GM18909 (cell line): ENCODE measurements at regions not wholly inside any gene's neighbourhood (a gene's known extent, or its start where the extent isn't known, plus 50 kb on each side); places are given as distances from the start of the nearest gene placed in this dataset.
"Not testable (repeated sequence)": the region's sequence is repeated elsewhere in the genome, so short reads cannot be mapped to it uniquely, and the experiment has no call there.

Source experiments
- ATAC-seq: cut with Tn5 transposase; IDR thresholded peaks from one replicate; pipeline ENCODE4 v1.9.1; 2021; ENCODE audit warnings: mild to moderate bottlenecking; ENCODE audit not compliant: unreplicated experiment, poor library complexity

DNA sequence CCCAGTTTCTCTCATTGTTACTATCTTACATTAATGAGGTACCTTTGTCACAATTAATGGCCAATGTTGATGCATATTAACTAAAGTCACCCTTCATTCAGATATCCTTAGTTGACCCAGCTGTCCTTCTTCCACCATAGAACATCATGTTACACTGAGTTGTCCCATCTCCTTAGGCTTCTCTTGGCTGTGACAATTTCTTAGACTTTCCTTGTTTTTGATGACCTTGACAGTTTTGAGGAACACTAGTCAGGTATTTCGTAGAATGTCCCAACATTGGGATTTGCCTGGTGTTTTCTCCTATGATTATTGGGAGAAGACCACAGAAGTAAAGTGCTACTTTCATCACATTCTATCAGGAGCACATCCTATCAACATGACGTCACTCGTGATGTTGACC lies 261.8 kb downstream of the BCL2L11 start:
- not testable (repeated sequence) for ATAC-seq

DNA sequence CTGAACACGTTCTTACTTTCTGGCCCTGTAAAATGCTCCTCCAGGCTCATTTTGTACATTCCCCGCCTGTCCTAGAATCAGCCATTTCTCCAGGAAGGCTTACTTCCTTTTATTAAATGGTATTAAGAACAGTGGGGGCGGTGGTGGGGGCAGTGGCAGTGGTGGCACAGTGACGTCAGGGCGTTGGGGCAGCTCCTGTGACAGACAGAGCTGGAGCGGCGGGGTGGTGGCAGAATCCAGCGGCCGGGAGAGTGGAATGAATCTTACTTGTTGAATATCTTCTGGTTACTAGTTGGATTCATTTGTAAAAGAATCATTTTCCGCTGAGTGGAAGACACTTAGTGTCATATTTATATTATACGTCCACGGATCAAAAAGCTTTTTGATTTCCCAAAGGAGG lies 262.6 kb downstream of the BCL2L11 start:
- ATAC-seq, result not testable (repeated sequence)

DNA sequence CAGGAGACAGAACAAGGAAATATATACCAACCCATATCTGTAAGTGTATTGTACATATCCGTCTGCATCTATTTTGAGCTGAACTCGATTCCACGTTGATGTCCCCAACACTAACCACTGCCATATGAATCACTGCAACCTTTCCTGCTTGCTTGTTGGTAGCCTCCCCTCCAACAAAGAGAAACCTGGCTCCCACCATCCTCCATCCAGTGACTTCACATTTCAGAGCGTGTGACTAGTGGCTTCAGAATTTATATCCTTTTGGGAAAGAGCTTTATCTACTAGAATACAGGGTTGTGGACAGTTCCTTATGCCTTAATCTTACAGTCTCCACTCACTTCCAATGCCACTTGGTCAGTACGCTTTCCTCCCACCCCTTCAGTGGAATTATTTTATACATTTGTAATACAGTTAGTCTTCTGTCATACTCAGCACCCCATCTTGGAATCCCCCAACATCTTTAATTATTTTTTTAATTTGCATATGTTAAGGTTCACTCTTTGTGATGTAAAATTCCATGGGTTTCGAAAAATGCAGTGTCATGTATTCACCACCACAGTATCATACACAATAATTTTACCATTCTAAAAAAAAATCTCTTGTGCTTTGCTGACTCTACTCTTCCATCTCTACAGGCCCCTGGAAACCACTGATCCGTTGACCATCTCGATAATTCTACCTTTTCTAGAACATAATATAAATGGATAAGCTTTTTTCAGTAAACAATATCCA lies 264.7 kb downstream of the BCL2L11 start:
- not testable (repeated sequence) for ATAC-seq

DNA sequence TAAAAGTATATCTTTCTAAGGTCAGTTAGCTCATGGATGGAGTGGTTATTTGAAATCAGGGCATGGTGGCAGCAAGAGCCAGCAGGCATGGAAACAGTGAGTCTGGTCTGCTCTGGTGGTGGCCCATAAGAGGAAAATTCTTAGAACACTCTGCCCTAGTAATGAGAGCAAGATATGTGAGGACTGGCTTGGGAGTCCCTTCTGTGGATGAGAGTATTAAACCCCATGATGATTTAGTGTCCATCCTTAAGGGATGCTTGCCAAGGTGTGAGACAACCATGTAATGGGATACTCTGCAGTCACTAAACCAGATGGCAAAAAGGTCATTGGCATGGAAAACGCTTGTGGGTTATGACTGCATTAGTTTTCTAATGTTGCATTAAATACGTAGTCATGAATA lies 269.9 kb downstream of the BCL2L11 start:
- not testable (repeated sequence) for ATAC-seq

DNA sequence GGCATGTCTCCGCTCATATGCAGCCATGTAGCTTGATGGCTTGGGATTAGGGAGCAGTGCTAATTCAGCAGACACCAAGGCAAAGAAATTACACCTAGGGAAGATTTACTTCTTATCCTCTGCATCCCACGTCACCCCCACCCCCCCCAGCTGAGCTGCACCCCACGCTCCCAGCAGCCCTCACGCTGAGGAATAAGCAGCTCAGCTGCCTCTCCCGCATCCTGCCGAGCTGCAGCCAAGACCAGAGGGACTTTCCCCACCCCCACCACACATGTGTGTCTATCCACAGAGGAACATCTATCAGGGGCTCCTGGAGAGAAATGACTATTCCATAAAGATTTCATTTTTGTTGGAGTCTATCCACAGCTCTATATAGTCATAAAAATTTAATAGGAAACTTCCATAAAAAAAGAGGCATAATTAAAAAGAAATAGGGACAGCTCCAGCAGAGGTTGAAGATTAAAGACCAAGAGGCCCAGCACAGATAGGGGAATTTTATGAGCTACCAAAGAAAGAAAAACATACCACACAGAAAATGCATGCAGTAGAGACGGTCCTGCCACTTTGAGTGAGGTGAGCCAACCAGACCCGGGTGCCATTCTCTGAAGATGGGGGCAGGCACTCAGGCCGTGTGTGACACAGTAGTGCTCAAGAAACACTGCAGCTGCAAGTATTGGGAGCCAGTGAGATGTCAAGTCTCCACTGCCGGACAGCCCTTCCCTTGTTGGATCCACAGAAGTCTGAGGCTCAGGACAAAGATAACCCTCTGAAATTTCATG lies 274.8 kb downstream of the BCL2L11 start:
- ATAC-seq, result not testable (repeated sequence)

DNA sequence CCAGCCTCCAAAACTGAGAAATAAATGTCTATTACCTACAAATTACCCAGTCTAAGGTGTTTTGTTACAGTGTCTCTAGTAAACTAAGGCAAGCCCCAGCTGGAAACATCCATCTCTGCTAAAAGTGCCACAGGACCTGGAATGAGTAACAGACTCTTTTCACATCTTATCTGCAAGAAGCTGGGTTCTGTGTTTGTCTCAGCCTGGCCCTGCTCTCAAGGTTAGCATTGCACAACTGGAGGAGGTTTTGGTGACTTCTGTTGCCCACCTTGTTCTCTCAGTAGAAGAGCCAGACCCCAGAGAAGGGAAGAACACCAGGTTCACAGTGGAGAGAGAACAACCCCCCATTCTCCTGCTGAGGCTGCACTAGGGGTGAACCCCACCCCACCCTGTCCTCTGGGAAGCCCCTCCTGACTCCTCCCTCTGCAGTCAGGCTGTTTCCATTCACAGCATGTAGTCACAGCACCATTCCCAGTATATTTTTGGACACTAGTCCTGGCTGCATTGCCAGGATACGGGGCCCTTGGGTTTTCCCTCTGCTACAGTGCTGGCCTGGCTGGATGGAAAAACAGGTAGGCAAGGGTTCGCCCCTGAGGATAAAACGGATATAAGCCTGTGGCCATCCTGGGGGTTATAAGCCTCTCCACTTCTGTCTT lies 280.0 kb downstream of the BCL2L11 start:
- ATAC-seq, result not testable (repeated sequence)

DNA sequence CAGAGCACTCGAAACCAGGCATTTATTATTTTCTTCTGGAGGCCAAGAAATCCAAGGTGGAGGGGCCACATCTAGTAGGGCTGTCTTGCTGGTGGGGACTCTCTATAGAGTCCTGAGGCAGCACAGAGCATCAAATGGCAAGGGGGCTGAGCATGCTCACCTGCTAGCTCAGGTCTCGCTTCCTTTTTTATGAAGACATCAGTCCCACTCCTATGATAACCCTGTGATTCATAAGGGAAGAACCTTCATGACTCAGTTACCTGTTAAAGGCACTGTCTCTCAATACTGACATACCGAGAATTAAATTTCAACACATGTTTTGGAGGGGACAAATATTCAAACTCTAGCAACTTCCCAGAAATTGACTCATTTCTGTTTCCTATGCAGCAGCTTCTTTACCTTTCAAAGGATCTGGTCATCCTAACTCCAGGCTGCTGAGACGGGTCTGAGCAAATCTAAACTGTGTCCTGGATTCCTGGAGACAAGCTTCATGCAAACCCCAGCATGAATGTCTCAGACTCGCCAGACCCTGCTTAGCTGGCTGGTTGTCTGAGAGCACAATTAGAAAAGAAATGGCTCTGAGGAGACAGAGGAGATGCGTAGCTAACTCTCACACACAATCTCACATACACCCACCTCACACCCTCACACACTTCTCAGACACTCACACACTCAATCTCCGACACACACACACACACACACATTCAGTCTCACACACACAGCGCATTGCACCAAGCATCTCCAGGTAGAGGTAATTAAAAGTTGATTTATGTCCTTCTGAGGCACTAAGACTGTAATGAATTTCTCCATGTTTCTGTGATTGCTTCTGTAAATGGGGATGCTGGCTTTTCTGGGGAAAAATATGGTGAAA lies 280.8 kb downstream of the BCL2L11 start:
- not testable (repeated sequence) for ATAC-seq

DNA sequence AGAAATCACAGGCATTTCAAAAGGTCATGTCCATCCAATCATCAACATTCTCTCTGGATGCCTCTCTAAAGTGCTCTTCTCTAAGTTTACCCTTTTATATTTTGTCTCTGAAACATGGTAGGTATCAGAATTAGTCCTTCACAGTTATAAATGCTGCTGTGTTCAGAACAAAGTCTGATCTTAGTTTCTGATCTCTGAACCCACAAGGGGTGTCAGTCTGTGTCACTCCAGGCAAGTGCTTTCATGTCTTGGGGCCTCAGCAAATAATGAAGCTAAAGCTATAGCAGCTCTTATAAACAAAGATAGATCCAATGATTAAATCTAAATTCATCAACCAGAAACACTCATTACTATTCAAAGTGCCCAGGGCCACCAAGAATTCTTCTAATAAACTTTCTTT lies 281.7 kb downstream of the BCL2L11 start:
- not testable (repeated sequence) for ATAC-seq

DNA sequence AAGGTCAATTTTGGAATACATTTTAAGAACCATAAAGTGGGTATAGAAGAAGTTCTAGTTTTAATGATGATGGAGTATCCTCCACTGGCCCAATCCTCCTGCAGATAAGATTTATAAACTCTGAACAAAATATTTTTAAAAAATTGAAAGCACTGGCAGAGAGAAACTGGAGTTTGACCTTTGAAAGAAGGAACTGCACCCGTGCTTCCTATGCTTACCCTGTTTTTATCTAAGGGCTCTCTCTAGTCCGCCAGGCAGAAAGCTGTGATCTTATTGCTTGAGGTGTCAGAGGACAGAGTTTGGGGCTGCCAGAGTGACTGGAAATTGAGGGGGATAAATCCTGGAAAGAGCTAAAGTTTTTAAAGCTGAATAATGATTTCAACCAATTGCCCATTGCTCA lies 282.6 kb downstream of the BCL2L11 start:
- ATAC-seq, result not testable (repeated sequence)

DNA sequence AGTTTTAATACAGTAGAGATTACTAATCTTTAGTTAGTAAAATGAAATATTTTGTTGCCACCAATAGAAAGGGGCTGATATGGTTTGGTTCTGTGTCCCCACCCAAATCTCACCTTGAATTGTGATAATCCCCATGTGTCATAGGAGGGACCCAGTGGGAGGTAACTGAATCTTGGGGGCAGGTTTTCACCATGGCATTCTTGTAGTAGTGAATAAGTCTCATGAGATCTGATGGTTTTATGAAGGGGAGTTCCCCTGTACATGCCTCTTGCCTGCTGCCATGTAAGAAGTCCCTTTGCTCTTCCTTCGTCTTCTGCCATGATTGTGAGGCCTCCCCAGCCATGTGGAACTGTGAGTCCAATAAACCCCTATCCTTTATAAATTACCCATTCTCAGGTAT lies 285.9 kb downstream of the BCL2L11 start:
- ATAC-seq, result not testable (repeated sequence)

DNA sequence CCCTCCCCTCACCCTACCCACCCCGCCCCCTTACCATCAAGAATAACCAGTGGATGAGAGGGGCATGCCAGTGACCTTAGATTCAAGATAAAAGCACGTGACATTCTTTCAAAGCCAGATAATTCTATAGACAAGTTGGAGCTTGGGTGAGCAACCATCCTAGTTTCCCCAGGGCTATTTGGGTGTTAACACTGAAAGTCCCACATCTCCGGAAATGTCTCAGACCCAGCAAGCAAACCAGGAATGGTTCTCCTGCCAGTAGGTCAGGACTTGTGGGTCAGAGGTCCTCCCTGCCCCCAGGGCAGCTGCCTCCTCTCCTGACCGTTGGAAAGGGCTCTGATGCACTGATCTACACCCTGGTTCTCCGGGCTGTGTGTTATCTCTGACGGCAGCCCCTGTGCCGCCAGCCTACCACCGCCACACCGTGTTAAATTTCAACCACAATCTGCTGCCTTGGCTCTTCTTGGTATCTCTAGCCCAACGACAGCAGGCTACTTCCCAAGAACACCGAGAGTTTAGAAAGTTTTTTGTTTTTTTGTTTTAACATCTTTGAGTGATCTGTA lies 287.0 kb downstream of the BCL2L11 start:
- not testable (repeated sequence) for ATAC-seq

DNA sequence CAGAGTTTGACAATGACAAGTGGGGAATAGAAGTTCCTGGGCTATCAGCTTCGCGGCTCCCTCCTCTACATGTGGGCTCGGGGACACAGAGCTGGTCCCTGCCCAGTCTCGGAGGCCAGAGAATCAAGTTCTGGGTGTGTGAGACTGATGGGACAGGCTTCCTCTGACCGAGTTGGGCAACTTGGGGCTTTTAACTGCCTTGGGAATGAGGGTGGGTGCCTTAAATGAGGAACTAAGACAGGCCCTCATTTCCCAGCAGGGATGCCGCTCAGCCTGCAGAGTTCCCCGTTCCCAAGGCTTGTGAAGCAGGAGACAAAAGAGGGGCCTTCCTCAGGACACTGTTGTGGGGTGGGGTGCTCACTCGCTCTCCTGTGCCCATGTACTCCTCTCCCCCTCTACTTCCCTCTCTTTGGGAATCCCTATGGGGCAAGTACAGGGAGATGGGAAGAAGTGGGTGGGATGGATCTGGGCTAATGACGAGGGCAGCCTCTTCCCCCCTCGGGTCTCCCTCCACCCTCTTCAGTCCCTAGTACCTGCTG lies 290.2 kb downstream of the BCL2L11 start:
- not testable (repeated sequence) for ATAC-seq

DNA sequence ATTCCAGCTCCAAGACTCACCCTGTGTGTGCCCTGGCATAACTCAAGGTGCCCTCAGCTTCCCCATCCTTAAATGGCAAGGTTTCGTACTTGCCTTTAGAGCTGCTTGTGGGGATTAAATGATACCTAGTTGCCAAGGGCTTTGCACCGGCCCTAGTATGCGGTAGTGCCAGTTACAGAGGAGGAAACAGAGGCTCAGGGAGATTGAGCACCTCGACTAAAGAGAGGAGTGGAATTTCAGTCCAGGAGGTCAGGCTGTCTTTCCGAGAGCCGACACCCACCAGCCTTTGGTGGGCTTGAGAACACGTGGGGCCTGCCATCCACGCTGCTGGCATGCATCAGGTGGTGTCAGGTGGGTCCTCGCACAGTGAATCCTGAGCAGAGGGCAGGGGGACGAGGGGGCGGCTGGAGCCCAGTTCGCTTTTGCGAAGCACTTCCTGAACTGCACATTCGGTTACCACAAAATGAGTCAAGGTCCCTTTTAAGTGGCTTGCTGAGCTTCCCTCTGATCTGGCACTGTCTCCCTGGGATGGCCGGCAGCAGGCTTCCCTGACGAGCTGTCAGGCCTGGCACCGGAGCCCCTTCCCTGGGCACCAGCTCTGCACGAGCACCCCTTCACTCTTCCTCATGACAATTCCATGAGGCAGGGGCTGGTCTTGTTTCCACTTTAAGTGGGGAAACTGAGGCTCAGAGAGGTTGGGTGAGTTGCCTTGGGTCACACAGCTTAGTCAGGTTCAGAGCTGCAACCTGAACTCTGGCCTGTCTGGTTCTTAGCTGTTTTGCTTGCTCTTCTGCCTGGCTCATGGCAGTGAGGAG lies 291.4 kb downstream of the BCL2L11 start:
- not testable (repeated sequence) for ATAC-seq

DNA sequence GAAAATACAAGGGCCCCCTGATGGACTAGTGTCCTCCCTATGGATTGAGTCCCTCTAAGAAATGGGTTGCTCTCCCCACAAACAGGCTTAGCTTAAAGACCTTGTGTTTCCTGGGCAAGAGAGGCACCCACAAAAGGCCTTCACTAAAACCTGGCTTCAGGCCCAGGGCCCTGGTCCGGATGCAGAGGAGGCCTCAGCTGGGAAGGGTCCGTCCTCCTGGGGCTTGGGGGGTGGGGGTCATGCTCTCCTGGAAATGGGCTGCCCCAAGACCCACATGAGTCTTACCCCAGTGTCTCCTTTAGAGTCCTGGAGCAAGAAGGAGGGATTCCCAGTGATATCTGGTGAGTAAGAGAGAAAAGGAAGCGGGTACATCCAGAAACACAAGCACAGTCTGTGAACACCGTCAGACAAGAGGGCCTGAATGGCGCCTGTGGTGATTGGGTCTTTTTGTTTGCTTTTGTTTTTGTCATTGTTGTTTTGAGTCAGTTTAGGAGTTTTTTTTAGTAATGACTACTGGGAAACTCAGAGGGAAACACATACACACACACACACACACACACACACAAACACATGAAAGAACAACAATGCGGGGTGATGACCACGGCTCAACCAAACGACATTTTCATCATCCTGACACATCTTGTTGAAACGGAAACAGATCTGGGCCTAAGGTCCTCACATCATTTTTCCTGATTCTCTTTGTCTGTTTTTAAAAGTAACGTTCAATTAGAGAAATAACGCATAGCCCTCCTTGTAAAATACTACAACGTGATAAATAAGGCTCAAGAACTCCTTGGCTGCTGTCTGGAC lies 292.3 kb downstream of the BCL2L11 start:
- ATAC-seq, result not testable (repeated sequence)

DNA sequence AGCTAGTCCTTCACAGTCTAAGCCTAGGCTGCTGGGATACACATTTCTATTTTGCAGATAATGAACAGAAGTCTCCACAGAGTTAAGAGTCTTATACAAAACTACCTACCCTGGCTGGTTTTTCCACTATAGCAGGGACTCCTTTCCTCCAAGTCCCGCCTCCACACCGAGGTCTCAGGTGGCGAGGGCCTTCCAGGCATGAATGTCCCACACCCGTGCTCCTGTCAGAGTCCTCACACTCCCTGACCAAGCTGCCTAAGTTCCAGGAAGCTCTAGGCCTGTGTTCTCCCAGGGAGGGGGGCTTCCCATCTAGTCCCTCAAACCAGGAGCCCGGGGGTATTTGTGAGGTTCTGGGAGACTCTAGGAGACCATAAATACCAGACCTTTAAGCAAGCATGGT lies 293.2 kb downstream of the BCL2L11 start:
- ATAC-seq, result not testable (repeated sequence)

DNA sequence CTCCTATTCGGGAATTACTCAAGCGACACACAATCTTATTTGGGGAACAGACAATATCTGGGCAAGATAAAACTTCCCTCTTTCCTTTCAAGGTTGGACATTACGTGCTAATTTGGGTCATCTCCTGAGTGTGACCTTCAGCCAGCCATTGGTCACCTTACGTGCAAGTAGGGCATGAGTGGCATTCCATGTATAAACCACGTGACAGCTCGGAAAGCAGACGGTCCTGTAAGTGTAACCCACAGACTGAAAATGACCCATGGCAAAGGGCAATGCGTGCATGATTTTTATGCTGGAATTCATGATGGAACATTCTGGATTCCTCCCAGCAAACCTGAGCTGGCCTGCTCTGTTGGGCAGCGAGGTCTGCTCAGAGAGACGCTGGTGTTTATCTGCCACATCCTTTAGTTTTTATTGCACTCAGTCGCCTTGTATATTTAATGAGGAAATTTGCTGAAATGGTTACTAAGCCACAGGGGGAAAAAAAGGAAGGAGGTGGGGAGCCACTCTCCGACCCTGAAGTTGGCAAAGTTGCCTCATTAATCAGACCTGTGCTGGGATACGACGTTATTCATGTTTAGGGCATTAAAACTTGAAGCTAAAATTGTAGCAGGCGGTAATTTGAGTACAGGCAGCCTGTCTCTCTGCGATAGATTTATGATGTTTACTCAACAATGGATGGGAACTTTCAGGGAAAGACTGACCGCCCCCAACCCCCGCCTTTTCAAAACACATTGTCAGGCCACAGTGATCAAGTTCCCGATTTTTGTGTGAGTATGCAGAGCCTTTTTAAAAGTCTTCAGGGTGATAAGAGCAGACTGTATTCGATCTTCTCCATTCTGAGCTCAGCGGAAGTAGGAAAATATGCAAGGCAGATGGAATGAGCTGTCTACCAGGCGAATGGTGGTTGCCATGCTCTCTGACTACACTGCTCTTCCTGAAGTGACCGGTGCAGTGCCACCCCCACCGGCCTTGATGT lies 295.3 kb downstream of the BCL2L11 start:
- ATAC-seq, result not testable (repeated sequence)

DNA sequence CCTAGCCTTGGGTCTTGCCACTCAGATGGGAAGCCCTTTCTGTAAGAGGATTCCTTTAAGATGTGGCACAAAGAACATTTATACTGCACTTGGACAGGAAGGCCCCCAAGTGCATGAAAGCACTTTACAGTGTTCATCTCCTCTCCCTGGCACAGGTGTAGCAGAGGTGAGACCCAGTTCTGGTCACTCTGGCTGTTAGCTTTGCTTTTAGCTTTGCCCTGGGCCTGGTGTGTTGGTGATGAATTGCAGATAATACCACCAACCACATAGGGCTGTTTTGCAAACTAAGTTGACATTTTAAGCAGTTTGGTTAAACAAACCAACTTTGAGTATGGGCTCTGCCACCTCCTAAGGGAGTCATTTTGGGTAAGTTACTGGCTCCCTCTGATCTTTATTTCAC lies 296.3 kb downstream of the BCL2L11 start:
- not testable (repeated sequence) for ATAC-seq
